ENCODE measurements at regions not wholly inside any gene's neighbourhood (a gene's known extent, or its start where the extent isn't known, plus 50 kb on each side); places are given as distances from the start of the nearest gene placed in this dataset.

DNA sequence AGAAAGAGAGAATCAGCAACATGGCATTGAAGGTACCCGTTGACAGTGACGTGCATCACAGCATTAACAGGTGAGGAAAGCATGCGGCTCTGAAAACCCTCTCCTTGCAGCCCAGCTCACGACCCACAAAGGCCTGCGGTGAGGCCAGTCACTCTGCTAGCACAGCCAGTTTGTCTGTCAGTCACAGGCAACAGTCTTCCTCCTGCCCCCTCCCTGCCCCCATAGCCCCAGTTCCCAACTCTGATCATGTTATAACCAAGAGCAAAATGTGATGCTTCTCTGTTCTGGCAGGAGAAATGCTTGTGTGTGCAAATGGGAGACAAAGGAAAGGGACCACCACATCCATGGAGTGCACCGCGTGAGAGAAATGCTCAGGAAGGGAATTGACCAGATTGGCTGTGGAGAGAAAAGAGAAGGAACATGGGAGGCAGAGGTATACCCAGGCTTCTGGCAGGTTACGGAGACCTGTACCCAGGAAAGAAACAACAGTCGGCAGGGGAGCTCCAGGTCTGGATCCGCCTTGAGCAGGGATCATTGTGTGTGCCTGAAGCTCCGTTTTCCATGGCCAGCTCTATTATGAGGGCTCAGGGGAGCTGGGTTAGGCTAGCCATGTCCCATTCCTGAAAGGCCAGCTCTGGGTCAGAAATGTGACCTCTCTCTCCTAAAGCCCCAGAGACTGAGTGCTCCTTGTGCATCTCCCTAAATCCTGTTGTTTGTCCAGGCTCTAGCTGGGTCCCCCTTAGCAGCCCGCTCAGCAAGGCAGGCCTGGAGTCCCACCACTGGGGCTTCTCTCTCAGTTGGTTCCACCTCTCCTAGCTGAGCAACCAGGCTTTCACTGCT is 139.7 kb upstream of the MAMLD1 start:
- H2AFZ ChIP-seq (ENCODE audit: low read length): no peak overlapping the region
- H3F3A ChIP-seq (ENCODE audit: insufficient read depth, low read length): no peaks in the 10 kb centered on the region
- H3K4me2 ChIP-seq (ENCODE audit: low read depth, low read length): no peak overlapping the region
- no peak overlapping the region for H3K27ac ChIP-seq (ENCODE audit: low read length)
- H4K20me1 ChIP-seq (ENCODE audit: insufficient read depth, low read length): no peaks in the 10 kb centered on the region
- H3K36me3 ChIP-seq (replicated peaks; ENCODE audit: insufficient read depth, low read length): no peaks in the 10 kb centered on the region
- H3K4me3 ChIP-seq (ENCODE audit: low read length): no peak overlapping the region
- no peaks in the 10 kb centered on the region for H3K4me1 ChIP-seq (ENCODE audit: low read length)
- no peak overlapping the region for H3K9ac ChIP-seq (ENCODE audit: low read length)
- H3K9me2 ChIP-seq (replicated peaks; ENCODE audit: insufficient read depth, low read length): no peaks in the 10 kb centered on the region
- H3K79me2 ChIP-seq (ENCODE audit: low read length): no peaks in the 10 kb centered on the region
- TF ChIP-seq EZH2phosphoT487 (IDR thresholded peaks at IDR 0.05; ENCODE audit: low read length) (no peak), EZH2 (optimal IDR thresholded peaks at IDR 0.05; ENCODE audit: low read depth, low read length) (no peak)
- TF ChIP-seq, protein P1, sequence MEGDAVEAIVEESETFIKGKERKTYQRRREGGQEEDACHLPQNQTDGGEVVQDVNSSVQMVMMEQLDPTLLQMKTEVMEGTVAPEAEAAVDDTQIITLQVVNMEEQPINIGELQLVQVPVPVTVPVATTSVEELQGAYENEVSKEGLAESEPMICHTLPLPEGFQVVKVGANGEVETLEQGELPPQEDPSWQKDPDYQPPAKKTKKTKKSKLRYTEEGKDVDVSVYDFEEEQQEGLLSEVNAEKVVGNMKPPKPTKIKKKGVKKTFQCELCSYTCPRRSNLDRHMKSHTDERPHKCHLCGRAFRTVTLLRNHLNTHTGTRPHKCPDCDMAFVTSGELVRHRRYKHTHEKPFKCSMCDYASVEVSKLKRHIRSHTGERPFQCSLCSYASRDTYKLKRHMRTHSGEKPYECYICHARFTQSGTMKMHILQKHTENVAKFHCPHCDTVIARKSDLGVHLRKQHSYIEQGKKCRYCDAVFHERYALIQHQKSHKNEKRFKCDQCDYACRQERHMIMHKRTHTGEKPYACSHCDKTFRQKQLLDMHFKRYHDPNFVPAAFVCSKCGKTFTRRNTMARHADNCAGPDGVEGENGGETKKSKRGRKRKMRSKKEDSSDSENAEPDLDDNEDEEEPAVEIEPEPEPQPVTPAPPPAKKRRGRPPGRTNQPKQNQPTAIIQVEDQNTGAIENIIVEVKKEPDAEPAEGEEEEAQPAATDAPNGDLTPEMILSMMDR (IDR thresholded peaks at IDR 0.05; ENCODE audit: low read length): no peak
- no peaks in the 10 kb centered on the region for H3K27me3 ChIP-seq (replicated peaks; ENCODE audit: insufficient read depth, low read length)
- no peaks in the 10 kb centered on the region for H3K9me3 ChIP-seq (replicated peaks; ENCODE audit: insufficient read depth, low read length)
- DNase-seq: no peak

- DNase-seq: no peak
Observed at GRCh38 chrX:150224676-150225075, 138.4 kb upstream of the MAMLD1 start.

GRCh38 chrX:150225266-150225665 is 137.9 kb upstream of the MAMLD1 start:
- no peak overlapping the region for H3K27ac ChIP-seq (ENCODE audit: low read length)
- H3K4me2 ChIP-seq (ENCODE audit: low read depth, low read length): no peak overlapping the region
- no peaks in the 10 kb centered on the region for H3K36me3 ChIP-seq (replicated peaks; ENCODE audit: insufficient read depth, low read length)
- no peaks in the 10 kb centered on the region for H3K79me2 ChIP-seq (ENCODE audit: low read length)
- TF ChIP-seq EZH2phosphoT487 (IDR thresholded peaks at IDR 0.05; ENCODE audit: low read length) (no peak), EZH2 (optimal IDR thresholded peaks at IDR 0.05; ENCODE audit: low read depth, low read length) (no peak)
- TF ChIP-seq, protein P1 (IDR thresholded peaks at IDR 0.05; ENCODE audit: low read length): no peak
- H3K9me3 ChIP-seq (replicated peaks; ENCODE audit: insufficient read depth, low read length): no peaks in the 10 kb centered on the region
- H4K20me1 ChIP-seq (ENCODE audit: insufficient read depth, low read length): no peaks in the 10 kb centered on the region
- H2AFZ ChIP-seq (ENCODE audit: low read length): no peak overlapping the region
- H3K4me1 ChIP-seq (ENCODE audit: low read length): no peaks in the 10 kb centered on the region
- no peaks in the 10 kb centered on the region for H3K27me3 ChIP-seq (replicated peaks; ENCODE audit: insufficient read depth, low read length)
- no peak overlapping the region for H3K9ac ChIP-seq (ENCODE audit: low read length)
- H3K4me3 ChIP-seq (ENCODE audit: low read length): no peak overlapping the region
- no peaks in the 10 kb centered on the region for H3K9me2 ChIP-seq (replicated peaks; ENCODE audit: insufficient read depth, low read length)
- no peak for DNase-seq
- no peaks in the 10 kb centered on the region for H3F3A ChIP-seq (ENCODE audit: insufficient read depth, low read length)

More at GRCh38 chrX:150224676-150225075, 138.4 kb upstream of the MAMLD1 start:
- Histone ChIP-seq H3F3A (ENCODE audit: insufficient read depth, low read length) (no peaks in the 10 kb centered on the region), H3K9ac (ENCODE audit: low read length) (no peak overlapping the region), H2AFZ (ENCODE audit: low read length) (no peak overlapping the region), H3K27me3 (replicated peaks; ENCODE audit: insufficient read depth, low read length) (no peaks in the 10 kb centered on the region), H3K4me2 (ENCODE audit: low read depth, low read length) (no peak overlapping the region), H3K79me2 (ENCODE audit: low read length) (no peaks in the 10 kb centered on the region), H3K9me2 (replicated peaks; ENCODE audit: insufficient read depth, low read length) (no peaks in the 10 kb centered on the region), H3K27ac (ENCODE audit: low read length) (no peak overlapping the region), H3K4me1 (ENCODE audit: low read length) (no peaks in the 10 kb centered on the region), H3K36me3 (replicated peaks; ENCODE audit: insufficient read depth, low read length) (no peaks in the 10 kb centered on the region), H3K4me3 (ENCODE audit: low read length) (no peak overlapping the region), H3K9me3 (replicated peaks; ENCODE audit: insufficient read depth, low read length) (no peaks in the 10 kb centered on the region), H4K20me1 (ENCODE audit: insufficient read depth, low read length) (no peaks in the 10 kb centered on the region)
- no peak for TF ChIP-seq EZH2 (optimal IDR thresholded peaks at IDR 0.05; ENCODE audit: low read depth, low read length)
- TF ChIP-seq EZH2phosphoT487 (IDR thresholded peaks at IDR 0.05; ENCODE audit: low read length): no peak
- TF ChIP-seq, protein P1 (IDR thresholded peaks at IDR 0.05; ENCODE audit: low read length): no peak

All from MM.1S (cell line).